PC-9 (cell line): ENCODE measurements at regions not wholly inside any gene's neighbourhood (a gene's known extent, or its start where the extent isn't known, plus 50 kb on each side); places are given as distances from the start of the nearest gene placed in this dataset.

Source experiments
- BruUV-seq: library from RNA; stranded (reverse); fragments of 400-500 nt; replicated peaks from 2 replicates; lab custom pipeline; 2021; lab: Mats Ljungman, UMichigan
- CTCF ChIA-PET: fragments of 300-600 bp; sonication (Branson Sonifier 250); formaldehyde crosslinking; loops from one replicate; lab custom pipeline; 2022; ENCODE audit warnings: antibody characterized with exemption; lab: Charles Lee
- POLR2A ChIA-PET: fragments of 300-600 bp; sonication (Branson Sonifier 250); formaldehyde crosslinking; loops from one replicate; lab custom pipeline; 2022; ENCODE audit warnings: antibody characterized with exemption; ENCODE audit not compliant: unreplicated experiment; lab: Charles Lee
- DNase-seq, 2 experiments: peaks; one replicate each; pipeline versions ENCODE4 v3.0.0 to v3.0.0-alpha.2; 2015 to 2022; ENCODE audit warnings: mixed read lengths in 1 of 2
- H2AFZ ChIP-seq: fragments of 200-600 bp; sonication (generic); 2 replicates; pipeline ENCODE4 v1.8.1; 2017; ENCODE audit warnings: antibody characterized with exemption
- H3F3A ChIP-seq: fragments of 200-600 bp; sonication (generic); 2 replicates; pipeline ENCODE4 v1.8.1; 2017; ENCODE audit warnings: antibody characterized with exemption, mild to moderate bottlenecking, low read depth; ENCODE audit not compliant: insufficient read depth
- H3K27ac ChIP-seq: fragments of 200-600 bp; sonication (generic); 2 replicates; pipeline ENCODE4 v1.6.1; 2016; ENCODE audit warnings: mixed run types
- H3K27me3 ChIP-seq: fragments of 200-600 bp; sonication (generic); 2 replicates; pipeline ENCODE4 v1.6.1; 2016; ENCODE audit warnings: low read depth, mixed run types; ENCODE audit not compliant: insufficient read depth
- H3K36me3 ChIP-seq: fragments of 200-600 bp; sonication (generic); 2 replicates; pipeline ENCODE4 v1.6.1; 2016; ENCODE audit warnings: low read depth, mixed run types
- H3K4me1 ChIP-seq: fragments of 200-600 bp; sonication (generic); replicated peaks from 2 replicates; pipeline ENCODE4 v1.6.1; 2016; ENCODE audit warnings: mixed run types; ENCODE audit not compliant: insufficient read depth
- H3K4me2 ChIP-seq: fragments of 200-600 bp; sonication (generic); 2 replicates; pipeline ENCODE4 v1.6.1; 2017; ENCODE audit warnings: mixed run types
- H3K4me3 ChIP-seq: fragments of 200-600 bp; sonication (generic); 2 replicates; pipeline ENCODE4 v1.6.1; 2016; ENCODE audit warnings: mixed run types
- H3K79me2 ChIP-seq: fragments of 200-600 bp; sonication (generic); 2 replicates; pipeline ENCODE4 v1.6.1; 2017; ENCODE audit warnings: low read depth, mixed run types
- H3K9me2 ChIP-seq: fragments of 200-600 bp; sonication (generic); 2 replicates; pipeline ENCODE4 v1.8.1; 2017; ENCODE audit warnings: mild to moderate bottlenecking; ENCODE audit not compliant: insufficient read depth
- H3K9me3 ChIP-seq: fragments of 200-600 bp; sonication (generic); 2 replicates; pipeline ENCODE4 v1.8.1; 2016; ENCODE audit warnings: low read depth; ENCODE audit not compliant: insufficient read depth
- H4K20me1 ChIP-seq: fragments of 200-600 bp; sonication (generic); 2 replicates; pipeline ENCODE4 v1.8.1; 2017; ENCODE audit not compliant: insufficient read depth
- EZH2 ChIP-seq: fragments of 200-600 bp; sonication (generic); IDR thresholded peaks from 2 replicates; pipeline ENCODE4 v1.8.0; 2017; ENCODE audit warnings: antibody characterized with exemption, low read depth
- intact Hi-C: fragments of 100-400 bp; cut with micrococcal nuclease; formaldehyde crosslinking; loops from one replicate; pipeline ENCODE4 v1.10.0; 2022; ENCODE audit not compliant: unreplicated experiment
- TF ChIP-seq, protein P1 (sequence below): fragments of 200-600 bp; sonication (generic); conservative IDR thresholded peaks from 2 replicates; pipeline ENCODE4 v1.6.1; 2017; ENCODE audit warnings: mixed run types, antibody characterized with exemption, mild to moderate bottlenecking, moderate library complexity

DNA sequence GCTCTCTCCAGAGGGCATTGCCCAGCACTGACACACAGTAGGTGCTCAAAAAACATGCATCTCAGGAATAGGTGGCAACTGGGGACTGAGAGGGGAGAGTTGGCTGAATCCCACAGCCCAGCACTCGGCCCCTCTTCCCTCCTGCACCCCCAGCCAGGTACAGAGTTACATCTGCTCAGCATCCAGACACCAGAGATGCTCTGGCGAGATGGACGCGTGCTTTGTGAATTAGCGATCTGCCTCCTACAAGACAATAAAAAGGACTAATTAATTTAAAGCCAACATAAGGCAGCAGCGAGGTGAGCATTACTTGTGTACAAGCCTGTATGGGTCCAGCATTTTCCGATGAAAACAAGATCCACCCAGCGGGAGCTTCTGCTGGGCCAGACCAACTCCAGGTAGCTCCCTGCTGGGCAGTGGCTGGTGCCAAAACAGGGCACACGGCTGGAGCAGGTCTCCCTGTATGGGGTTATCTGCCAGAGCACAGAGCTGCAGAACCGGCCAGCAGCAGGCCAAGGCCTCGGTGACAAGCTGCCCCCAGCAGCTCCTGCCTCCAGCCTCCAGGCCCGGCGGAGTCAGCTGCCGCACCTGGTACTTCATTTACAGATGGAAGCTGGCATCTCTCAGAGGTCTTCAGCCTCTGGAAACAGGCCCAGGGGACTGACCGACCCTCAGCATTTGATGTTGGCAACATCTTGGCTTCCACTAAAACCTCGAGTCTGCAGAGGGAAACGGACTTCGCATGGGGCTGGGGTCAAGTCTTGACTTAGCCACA lies 219.7 kb upstream of the SDK2 start:
- Histone ChIP-seq H3K27me3 (peaks cover 91% of the 10 kb centered on the region), H3F3A (no peaks in the 10 kb centered on the region), H3K79me2 (no peaks in the 10 kb centered on the region), H3K9me3 (no peaks in the 10 kb centered on the region), H4K20me1 (no peaks in the 10 kb centered on the region), H3K4me2 (no peak overlapping the region), H3K4me3 (no peak overlapping the region), H3K9me2 (no peaks in the 10 kb centered on the region), H3K36me3 (no peaks in the 10 kb centered on the region), H3K4me1 (no peaks in the 10 kb centered on the region), H2AFZ (no peak overlapping the region), H3K27ac (no peak overlapping the region)
- intact Hi-C loops = no loop called here
- no TSS peak for BruUV-seq
- CTCF ChIA-PET = no interaction called here
- DNase-seq = no peak
- POLR2A ChIA-PET = no interaction called here
- TF ChIP-seq, protein P1, sequence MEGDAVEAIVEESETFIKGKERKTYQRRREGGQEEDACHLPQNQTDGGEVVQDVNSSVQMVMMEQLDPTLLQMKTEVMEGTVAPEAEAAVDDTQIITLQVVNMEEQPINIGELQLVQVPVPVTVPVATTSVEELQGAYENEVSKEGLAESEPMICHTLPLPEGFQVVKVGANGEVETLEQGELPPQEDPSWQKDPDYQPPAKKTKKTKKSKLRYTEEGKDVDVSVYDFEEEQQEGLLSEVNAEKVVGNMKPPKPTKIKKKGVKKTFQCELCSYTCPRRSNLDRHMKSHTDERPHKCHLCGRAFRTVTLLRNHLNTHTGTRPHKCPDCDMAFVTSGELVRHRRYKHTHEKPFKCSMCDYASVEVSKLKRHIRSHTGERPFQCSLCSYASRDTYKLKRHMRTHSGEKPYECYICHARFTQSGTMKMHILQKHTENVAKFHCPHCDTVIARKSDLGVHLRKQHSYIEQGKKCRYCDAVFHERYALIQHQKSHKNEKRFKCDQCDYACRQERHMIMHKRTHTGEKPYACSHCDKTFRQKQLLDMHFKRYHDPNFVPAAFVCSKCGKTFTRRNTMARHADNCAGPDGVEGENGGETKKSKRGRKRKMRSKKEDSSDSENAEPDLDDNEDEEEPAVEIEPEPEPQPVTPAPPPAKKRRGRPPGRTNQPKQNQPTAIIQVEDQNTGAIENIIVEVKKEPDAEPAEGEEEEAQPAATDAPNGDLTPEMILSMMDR = no peak
- TF ChIP-seq EZH2 = no peak

DNA sequence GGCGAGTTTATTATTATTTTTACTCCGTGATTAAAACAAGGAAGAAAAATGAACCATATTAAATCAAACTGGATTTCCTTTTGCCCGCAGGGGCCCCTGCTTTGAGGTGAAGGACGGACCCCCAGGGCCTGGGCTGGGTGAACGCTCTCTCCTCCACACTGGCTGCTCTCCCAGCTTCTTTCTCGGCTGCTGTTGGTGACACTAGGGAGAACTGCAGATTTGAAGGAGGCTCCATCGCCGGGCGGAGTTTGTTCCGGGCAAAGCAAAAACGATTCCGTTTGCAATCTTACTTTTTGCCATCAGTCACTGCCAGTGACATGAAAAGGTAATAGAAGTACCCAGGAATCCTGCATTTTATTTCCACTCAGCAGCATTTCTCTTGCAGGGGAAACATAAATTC lies 221.6 kb upstream of the SDK2 start:
- peaks cover 93% of the 10 kb centered on the region for H3K27me3 ChIP-seq

DNA sequence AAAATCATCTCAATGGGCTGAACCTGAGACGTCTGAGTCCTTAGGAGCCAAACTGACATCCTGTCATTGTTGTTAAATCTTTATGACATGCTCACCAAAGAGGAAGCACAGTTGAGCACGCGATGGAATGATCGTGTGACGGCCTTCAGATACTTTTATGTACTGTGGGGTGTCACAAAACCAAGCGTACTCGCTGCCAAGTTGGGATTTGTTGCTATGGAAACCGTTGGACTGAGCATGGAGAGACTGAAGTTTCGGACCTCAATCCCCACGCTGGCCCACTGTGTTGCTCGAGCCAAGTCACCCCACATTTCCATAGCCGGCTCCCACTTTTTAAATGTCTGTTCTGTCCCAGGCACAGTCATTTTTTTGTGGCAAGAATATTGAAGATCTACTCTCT lies 222.8 kb upstream of the SDK2 start:
- no peak overlapping the region for H3K4me2 ChIP-seq
- no peaks in the 10 kb centered on the region for H3F3A ChIP-seq
- H2AFZ ChIP-seq = no peak overlapping the region
- no TSS peak for BruUV-seq
- H3K4me3 ChIP-seq = no peak overlapping the region
- DNase-seq = no peak
- H4K20me1 ChIP-seq = no peaks in the 10 kb centered on the region
- H3K79me2 ChIP-seq = no peaks in the 10 kb centered on the region
- ChIA-PET CTCF (no interaction called here), POLR2A (no interaction called here)
- intact Hi-C loops = no loop called here
- H3K9me2 ChIP-seq = no peaks in the 10 kb centered on the region
- no peak overlapping the region for H3K27ac ChIP-seq
- peaks cover 92% of the 10 kb centered on the region for H3K27me3 ChIP-seq
- H3K36me3 ChIP-seq = no peaks in the 10 kb centered on the region
- no peaks in the 10 kb centered on the region for H3K4me1 ChIP-seq
- H3K9me3 ChIP-seq = no peaks in the 10 kb centered on the region
- no peak for TF ChIP-seq EZH2
- TF ChIP-seq, protein P1 = no peak

More for the DNA sequence above, 221.6 kb upstream of the SDK2 start:
- Histone ChIP-seq H3K36me3 (no peaks in the 10 kb centered on the region), H3K4me2 (no peak overlapping the region), H3K9me3 (no peaks in the 10 kb centered on the region), H3K4me1 (no peaks in the 10 kb centered on the region), H3K4me3 (no peak overlapping the region), H3K27ac (no peak overlapping the region), H3F3A (no peaks in the 10 kb centered on the region), H2AFZ (no peak overlapping the region), H3K79me2 (no peaks in the 10 kb centered on the region), H3K9me2 (no peaks in the 10 kb centered on the region), H4K20me1 (no peaks in the 10 kb centered on the region)
- ChIA-PET CTCF (no interaction called here), POLR2A (no interaction called here)
- TF ChIP-seq, protein P1 = no peak
- no peak for TF ChIP-seq EZH2
- no TSS peak for BruUV-seq
- intact Hi-C loops = no loop called here
- no peak for DNase-seq
